Ovary (tissue), 3 donors: ENCODE measurements at regions not wholly inside any gene's neighbourhood (a gene's known extent, or its start where the extent isn't known, plus 50 kb on each side); places are given as distances from the start of the nearest gene placed in this dataset.

Experiments
- POLR2A ChIP-seq: fragments of 450-650 bp; IDR thresholded peaks from one replicate; pipeline ENCODE4 v1.6.1; 2017; ENCODE audit warnings: antibody characterized with exemption, mild to moderate bottlenecking, moderate library complexity
- TF ChIP-seq, protein P1 (sequence below), 3 donors: fragments of 450-650 bp in 2 of 3; fragments of 200-600 bp in 1 of 3; IDR thresholded peaks; one replicate each; pipeline versions ENCODE4 v1.5.1 to v1.8.0; 2016 to 2022; ENCODE audit warnings: antibody characterized with exemption in 3 of 3, mild to moderate bottlenecking in 1 of 3
- donor health status: DM: no; HTN: no; CAD: no.

DNA sequence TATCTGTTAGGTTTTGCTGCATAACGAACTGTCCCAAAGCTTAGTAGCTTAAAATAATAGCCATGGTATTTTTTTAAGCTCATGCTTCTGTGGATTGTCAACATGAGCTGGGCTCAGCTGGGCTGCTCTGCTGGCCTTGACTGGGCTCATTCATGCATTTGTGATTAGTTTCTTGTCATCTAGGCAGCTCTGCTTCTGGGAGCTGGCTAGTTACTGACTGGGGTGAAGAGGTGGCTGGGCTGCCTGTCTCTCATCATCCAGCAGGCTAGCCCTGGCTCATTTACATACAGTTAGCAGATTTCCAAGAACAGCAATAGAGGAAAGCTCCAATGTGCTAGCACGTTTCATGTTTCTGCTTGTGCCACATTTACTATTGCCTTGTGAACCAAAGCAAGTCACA is 165.1 kb upstream of the PCSK2 start:
- no peak for TF ChIP-seq POLR2A
- TF ChIP-seq, protein P1, sequence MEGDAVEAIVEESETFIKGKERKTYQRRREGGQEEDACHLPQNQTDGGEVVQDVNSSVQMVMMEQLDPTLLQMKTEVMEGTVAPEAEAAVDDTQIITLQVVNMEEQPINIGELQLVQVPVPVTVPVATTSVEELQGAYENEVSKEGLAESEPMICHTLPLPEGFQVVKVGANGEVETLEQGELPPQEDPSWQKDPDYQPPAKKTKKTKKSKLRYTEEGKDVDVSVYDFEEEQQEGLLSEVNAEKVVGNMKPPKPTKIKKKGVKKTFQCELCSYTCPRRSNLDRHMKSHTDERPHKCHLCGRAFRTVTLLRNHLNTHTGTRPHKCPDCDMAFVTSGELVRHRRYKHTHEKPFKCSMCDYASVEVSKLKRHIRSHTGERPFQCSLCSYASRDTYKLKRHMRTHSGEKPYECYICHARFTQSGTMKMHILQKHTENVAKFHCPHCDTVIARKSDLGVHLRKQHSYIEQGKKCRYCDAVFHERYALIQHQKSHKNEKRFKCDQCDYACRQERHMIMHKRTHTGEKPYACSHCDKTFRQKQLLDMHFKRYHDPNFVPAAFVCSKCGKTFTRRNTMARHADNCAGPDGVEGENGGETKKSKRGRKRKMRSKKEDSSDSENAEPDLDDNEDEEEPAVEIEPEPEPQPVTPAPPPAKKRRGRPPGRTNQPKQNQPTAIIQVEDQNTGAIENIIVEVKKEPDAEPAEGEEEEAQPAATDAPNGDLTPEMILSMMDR (IDR thresholded peaks at IDR 0.05), result no peak
